ENCODE measurements at regions not wholly inside any gene's neighbourhood (a gene's known extent, or its start where the extent isn't known, plus 50 kb on each side); places are given as distances from the start of the nearest gene placed in this dataset.

DNA sequence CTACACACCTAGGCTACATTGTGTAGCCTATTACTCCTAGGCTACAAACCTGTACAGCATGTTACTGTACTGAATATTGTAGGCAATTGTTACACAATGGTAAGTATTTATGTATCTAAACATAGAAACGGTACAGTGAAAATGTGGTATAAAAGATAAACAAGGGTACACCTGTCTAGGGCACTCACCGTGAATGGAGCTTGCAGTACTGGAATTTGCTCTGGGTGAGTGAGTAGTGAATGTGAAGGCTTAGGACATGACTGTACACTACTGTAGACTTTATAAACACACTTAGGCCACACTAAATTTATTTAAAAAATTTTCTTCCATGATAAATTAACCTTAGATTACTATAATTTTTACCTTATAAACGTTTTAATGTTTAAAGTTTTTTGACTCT lies 171.7 kb upstream of the NCAM1 start:
- no peaks in the 10 kb centered on the region for H3K27me3 ChIP-seq
- TF ChIP-seq POLR2AphosphoS5 (IDR thresholded peaks at IDR 0.05; ENCODE audit: insufficient read depth in 1 of 2, low read depth in 1 of 2) (no peak), POLR2A (IDR thresholded peaks at IDR 0.05) (no peak)
- TF ChIP-seq, protein P1, sequence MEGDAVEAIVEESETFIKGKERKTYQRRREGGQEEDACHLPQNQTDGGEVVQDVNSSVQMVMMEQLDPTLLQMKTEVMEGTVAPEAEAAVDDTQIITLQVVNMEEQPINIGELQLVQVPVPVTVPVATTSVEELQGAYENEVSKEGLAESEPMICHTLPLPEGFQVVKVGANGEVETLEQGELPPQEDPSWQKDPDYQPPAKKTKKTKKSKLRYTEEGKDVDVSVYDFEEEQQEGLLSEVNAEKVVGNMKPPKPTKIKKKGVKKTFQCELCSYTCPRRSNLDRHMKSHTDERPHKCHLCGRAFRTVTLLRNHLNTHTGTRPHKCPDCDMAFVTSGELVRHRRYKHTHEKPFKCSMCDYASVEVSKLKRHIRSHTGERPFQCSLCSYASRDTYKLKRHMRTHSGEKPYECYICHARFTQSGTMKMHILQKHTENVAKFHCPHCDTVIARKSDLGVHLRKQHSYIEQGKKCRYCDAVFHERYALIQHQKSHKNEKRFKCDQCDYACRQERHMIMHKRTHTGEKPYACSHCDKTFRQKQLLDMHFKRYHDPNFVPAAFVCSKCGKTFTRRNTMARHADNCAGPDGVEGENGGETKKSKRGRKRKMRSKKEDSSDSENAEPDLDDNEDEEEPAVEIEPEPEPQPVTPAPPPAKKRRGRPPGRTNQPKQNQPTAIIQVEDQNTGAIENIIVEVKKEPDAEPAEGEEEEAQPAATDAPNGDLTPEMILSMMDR (IDR thresholded peaks at IDR 0.05), result no peak
- DNase-seq (ENCODE audit: extremely low spot score in 2 of 2), result no peak
- no peaks in the 10 kb centered on the region for H3K9me3 ChIP-seq
- H3K27ac ChIP-seq, result no peak overlapping the region
- H3K4me3 ChIP-seq, result no peak overlapping the region
- intact Hi-C loops (cut with DNase I), result no loop called here
- peaks cover 7% of the 10 kb centered on the region for H3K4me1 ChIP-seq
- H3K36me3 ChIP-seq, result no peaks in the 10 kb centered on the region

DNA sequence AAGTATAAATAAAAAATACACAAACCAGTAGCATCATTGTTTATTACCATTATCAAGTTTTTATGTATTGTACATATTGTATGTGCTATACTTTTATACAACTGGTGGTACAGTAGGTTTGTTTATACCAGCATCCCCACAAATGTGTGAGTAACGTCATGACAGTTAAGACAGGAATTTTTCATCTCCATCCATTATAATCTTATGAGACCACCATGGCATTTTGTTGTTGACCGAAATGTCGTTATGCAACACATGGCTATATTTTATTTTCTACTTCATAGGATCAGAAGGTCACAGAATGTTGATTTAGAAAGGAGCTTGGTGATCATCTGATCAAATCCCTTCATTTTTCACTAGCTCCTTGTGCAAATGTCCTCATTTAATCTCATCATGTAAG lies 170.9 kb upstream of the NCAM1 start:
- Histone ChIP-seq H3K36me3 (no peaks in the 10 kb centered on the region), H3K4me3 (no peak overlapping the region), H3K4me1 (peaks cover 3% of the 10 kb centered on the region), H3K27me3 (no peaks in the 10 kb centered on the region), H3K27ac (no peak overlapping the region), H3K9me3 (no peaks in the 10 kb centered on the region)
- intact Hi-C loops (cut with DNase I), result no loop called here
- no peak for DNase-seq (ENCODE audit: extremely low spot score in 2 of 2)
- TF ChIP-seq POLR2A (IDR thresholded peaks at IDR 0.05), result no peak

DNA sequence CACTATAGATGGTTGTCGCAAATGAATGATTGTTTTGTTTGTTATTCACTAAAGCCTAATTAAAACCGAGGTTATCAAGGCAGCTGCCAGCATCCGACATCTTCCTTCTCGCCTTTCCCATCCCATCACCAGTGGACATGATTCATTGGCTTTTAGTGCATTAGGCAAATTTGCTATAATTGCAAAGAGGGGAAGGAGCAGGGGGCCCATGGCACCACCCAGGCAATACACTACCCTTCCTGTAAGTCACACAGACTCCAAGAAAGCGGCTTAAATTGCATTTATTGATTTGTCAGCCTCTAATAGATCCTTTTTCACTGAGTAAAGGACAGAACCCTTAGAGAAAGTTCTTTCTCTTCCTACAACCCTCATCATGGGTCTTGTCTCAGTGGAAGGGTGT lies 169.2 kb upstream of the NCAM1 start:
- no peaks in the 10 kb centered on the region for H3K36me3 ChIP-seq
- H3K27ac ChIP-seq, result no peak overlapping the region
- no peak for DNase-seq (ENCODE audit: extremely low spot score in 2 of 2)
- H3K27me3 ChIP-seq, result no peaks in the 10 kb centered on the region
- H3K4me3 ChIP-seq, result no peak overlapping the region
- intact Hi-C loops (cut with DNase I), result no loop called here
- H3K4me1 ChIP-seq, result no peaks in the 10 kb centered on the region
- H3K9me3 ChIP-seq, result no peaks in the 10 kb centered on the region
- TF ChIP-seq, protein P1 (IDR thresholded peaks at IDR 0.05), result no peak
- TF ChIP-seq POLR2A (IDR thresholded peaks at IDR 0.05) (no peak), POLR2AphosphoS5 (IDR thresholded peaks at IDR 0.05; ENCODE audit: insufficient read depth in 1 of 2, low read depth in 1 of 2) (no peak)

DNA sequence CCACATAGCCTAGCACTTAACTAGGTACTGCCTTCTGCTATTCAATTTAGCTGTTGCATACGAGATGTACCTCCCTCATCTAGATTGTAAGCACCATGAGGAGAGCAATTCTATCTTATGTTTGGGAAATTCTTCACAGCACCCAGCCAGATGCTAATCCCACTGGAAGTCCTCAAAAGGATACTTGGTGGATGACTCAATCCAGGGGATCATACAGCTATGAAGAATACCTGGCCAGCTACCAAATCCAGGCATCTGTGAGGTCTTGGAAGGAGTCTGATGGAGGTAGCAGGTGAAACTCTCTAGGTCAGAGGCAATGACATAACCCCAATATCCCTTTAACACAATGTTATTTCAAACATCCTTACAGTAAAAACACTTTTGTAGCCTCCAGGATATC lies 167.8 kb upstream of the NCAM1 start:
- no peaks in the 10 kb centered on the region for H3K9me3 ChIP-seq
- no peaks in the 10 kb centered on the region for H3K4me1 ChIP-seq
- H3K27ac ChIP-seq, result no peak overlapping the region
- no peaks in the 10 kb centered on the region for H3K27me3 ChIP-seq
- TF ChIP-seq POLR2A (IDR thresholded peaks at IDR 0.05), result no peak
- TF ChIP-seq, protein P1 (IDR thresholded peaks at IDR 0.05), result no peak
- TF ChIP-seq POLR2AphosphoS5 (IDR thresholded peaks at IDR 0.05; ENCODE audit: insufficient read depth in 1 of 2, low read depth in 1 of 2), result no peak
- H3K36me3 ChIP-seq, result no peaks in the 10 kb centered on the region
- no peak for DNase-seq (ENCODE audit: extremely low spot score in 2 of 2)
- intact Hi-C loops (cut with DNase I), result no loop called here
- H3K4me3 ChIP-seq, result no peak overlapping the region

DNA sequence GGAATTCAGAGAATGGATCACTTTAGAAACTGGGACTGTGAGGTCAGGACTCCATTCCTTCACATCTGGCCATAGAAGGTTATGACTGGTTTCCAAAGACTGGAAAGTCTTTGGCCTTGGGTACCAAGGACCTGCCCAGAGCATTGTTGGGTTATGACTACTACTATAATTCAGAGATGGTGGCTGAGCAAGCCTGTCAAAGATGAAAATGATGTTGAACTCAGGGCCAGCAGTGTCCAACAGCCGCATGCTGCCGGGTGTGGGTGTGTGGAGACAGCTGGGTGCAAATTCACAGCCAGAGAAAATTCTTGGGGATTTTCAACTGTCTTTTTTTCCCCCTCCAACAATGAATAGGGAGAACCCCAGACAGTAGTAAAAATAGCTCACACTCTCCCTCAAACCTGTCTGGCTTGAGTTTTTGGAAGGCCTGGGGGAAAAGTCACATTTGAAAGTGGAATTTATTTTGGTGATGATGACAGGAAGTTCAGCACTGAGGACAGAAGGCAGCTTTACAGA lies 166.8 kb upstream of the NCAM1 start:
- DNase-seq (ENCODE audit: extremely low spot score in 2 of 2), result no peak
- intact Hi-C loops (cut with DNase I), result no loop called here
- H3K27me3 ChIP-seq, result no peaks in the 10 kb centered on the region
- no peaks in the 10 kb centered on the region for H3K4me1 ChIP-seq
- no peak overlapping the region for H3K4me3 ChIP-seq
- H3K27ac ChIP-seq, result no peak overlapping the region
- H3K9me3 ChIP-seq, result no peaks in the 10 kb centered on the region
- no peaks in the 10 kb centered on the region for H3K36me3 ChIP-seq
- TF ChIP-seq, protein P1 (IDR thresholded peaks at IDR 0.05), result no peak
- no peak for TF ChIP-seq POLR2AphosphoS5 (IDR thresholded peaks at IDR 0.05; ENCODE audit: insufficient read depth in 1 of 2, low read depth in 1 of 2)
- no peak for TF ChIP-seq POLR2A (IDR thresholded peaks at IDR 0.05)

Data from vagina (tissue), 2 donors.